ENCODE measurements at regions not wholly inside any gene's neighbourhood (a gene's known extent, or its start where the extent isn't known, plus 50 kb on each side); places are given as distances from the start of the nearest gene placed in this dataset.

DNA sequence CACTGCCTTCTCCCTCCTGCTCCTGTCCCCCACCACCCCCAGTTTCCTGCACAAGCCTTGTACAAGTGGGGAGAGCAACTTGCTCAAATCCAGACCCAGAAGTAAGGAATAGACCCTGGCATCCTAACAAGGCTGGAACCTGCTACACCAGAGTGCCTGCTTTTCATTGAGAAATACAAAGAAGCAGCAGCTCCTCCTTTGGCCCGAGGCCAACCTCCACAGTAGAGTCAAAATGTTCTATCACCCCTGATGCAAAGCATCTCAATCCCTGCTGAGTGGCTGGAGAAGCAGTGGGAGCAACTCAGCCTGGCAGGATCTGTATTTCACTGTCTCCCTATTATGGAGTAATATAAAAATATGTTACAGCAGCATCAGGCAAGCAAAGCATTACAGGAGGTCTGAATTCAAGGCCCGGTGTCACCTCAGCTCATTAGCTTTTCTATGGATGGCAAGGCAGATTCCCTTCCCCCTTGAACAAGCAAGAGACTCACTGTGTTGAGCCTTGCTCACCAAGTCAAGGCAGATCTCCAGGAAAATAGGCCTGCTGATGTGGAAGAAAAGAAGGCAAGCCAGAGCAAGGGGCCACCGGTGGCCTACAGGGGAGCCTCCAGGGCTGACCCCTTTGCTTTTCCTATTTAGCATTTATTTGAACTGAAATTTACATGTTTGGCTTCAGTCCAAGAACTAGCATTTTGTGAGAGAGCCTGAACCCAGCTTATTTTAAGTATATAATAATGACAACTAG lies 186.3 kb upstream of the EGLN3 start:
- TF ChIP-seq, protein P1, sequence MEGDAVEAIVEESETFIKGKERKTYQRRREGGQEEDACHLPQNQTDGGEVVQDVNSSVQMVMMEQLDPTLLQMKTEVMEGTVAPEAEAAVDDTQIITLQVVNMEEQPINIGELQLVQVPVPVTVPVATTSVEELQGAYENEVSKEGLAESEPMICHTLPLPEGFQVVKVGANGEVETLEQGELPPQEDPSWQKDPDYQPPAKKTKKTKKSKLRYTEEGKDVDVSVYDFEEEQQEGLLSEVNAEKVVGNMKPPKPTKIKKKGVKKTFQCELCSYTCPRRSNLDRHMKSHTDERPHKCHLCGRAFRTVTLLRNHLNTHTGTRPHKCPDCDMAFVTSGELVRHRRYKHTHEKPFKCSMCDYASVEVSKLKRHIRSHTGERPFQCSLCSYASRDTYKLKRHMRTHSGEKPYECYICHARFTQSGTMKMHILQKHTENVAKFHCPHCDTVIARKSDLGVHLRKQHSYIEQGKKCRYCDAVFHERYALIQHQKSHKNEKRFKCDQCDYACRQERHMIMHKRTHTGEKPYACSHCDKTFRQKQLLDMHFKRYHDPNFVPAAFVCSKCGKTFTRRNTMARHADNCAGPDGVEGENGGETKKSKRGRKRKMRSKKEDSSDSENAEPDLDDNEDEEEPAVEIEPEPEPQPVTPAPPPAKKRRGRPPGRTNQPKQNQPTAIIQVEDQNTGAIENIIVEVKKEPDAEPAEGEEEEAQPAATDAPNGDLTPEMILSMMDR (optimal IDR thresholded peaks at IDR 0.05 in 1 of 3, IDR thresholded peaks at IDR 0.05 in 1 of 3, conservative IDR thresholded peaks at IDR 0.05 in 1 of 3; ENCODE audit: extremely low read depth in 1 of 3, insufficient read depth in 2 of 3, low read length in 3 of 3): no peak
- no peak for TF ChIP-seq EZH2 (IDR thresholded peaks at IDR 0.05; ENCODE audit: low read length)

Measured in keratinocyte (primary cell).